GM23338 (cell line): ENCODE measurements at regions not wholly inside any gene's neighbourhood (a gene's known extent, or its start where the extent isn't known, plus 50 kb on each side); places are given as distances from the start of the nearest gene placed in this dataset.

Source experiments
- ATAC-seq: fragments of 200-7000 bp; cut with Tn5 transposase; 3 replicates; pipeline ENCODE4 v1.9.1; 2020
- DNase-seq: peaks from one replicate; pipeline ENCODE4 v3.0.0-alpha.2; 2015; ENCODE audit warnings: low spot score
- H2AFZ ChIP-seq: fragments of 200-600 bp; sonication (generic); 2 replicates; pipeline ENCODE4 v1.8.0; 2016; ENCODE audit warnings: antibody characterized with exemption, mild to moderate bottlenecking, moderate library complexity
- H3F3A ChIP-seq: fragments of 200-600 bp; sonication (generic); replicated peaks from 2 replicates; pipeline ENCODE4 v1.8.0; 2017; ENCODE audit warnings: antibody characterized with exemption, mixed run types, low read depth
- H3K27ac ChIP-seq: fragments of 200-600 bp; sonication (generic); 2 replicates; pipeline ENCODE4 v1.6.1; 2016; ENCODE audit warnings: low read depth
- H3K27me3 ChIP-seq: fragments of 200-600 bp; sonication (generic); 2 replicates; pipeline ENCODE4 v1.8.0; 2016; ENCODE audit warnings: mild to moderate bottlenecking, mixed run types, moderate library complexity; ENCODE audit not compliant: insufficient read depth
- H3K36me3 ChIP-seq: fragments of 200-600 bp; sonication (generic); 2 replicates; pipeline ENCODE4 v1.8.0; 2016; ENCODE audit warnings: mild to moderate bottlenecking; ENCODE audit not compliant: insufficient read depth
- H3K4me1 ChIP-seq: fragments of 200-600 bp; sonication (generic); 2 replicates; pipeline ENCODE4 v1.8.0; 2016; ENCODE audit warnings: mild to moderate bottlenecking, moderate library complexity; ENCODE audit not compliant: insufficient read depth
- H3K4me2 ChIP-seq: fragments of 200-600 bp; sonication (generic); 2 replicates; pipeline ENCODE4 v1.7.1; 2017; ENCODE audit warnings: mixed run types
- H3K4me3 ChIP-seq: fragments of 200-600 bp; sonication (generic); 2 replicates; pipeline ENCODE4 v1.6.1; 2016; ENCODE audit warnings: mixed run types
- H3K79me2 ChIP-seq: fragments of 200-600 bp; sonication (generic); replicated peaks from 2 replicates; pipeline ENCODE4 v1.8.0; 2017; ENCODE audit warnings: mild to moderate bottlenecking; ENCODE audit not compliant: insufficient read depth
- H3K9me2 ChIP-seq: fragments of 200-600 bp; sonication (generic); 2 replicates; pipeline ENCODE4 v1.8.0; 2017; ENCODE audit not compliant: insufficient read depth
- H4K20me1 ChIP-seq: fragments of 200-600 bp; sonication (generic); replicated peaks from 2 replicates; pipeline ENCODE4 v1.8.0; 2017; ENCODE audit warnings: mild to moderate bottlenecking; ENCODE audit not compliant: insufficient read depth
- H3K27ac Mint-ChIP-seq: 2 replicates; pipeline ENCODE4 v1.8.0; 2020; ENCODE audit warnings: inconsistent platforms, mild to moderate bottlenecking, moderate library complexity, mixed read lengths
- H3K27me3 Mint-ChIP-seq: 3 replicates; pipeline ENCODE4 v1.8.0; 2022; ENCODE audit warnings: low read depth, mild to moderate bottlenecking, moderate library complexity, mixed read lengths, inconsistent platforms; ENCODE audit not compliant: insufficient read depth, poor library complexity
- H3K36me3 Mint-ChIP-seq: 3 replicates; pipeline ENCODE4 v1.8.0; 2021; ENCODE audit warnings: low read depth, mild to moderate bottlenecking, inconsistent platforms, moderate library complexity, mixed read lengths
- H3K4me1 Mint-ChIP-seq: 3 replicates; pipeline ENCODE4 v1.8.0; 2020; ENCODE audit warnings: mild to moderate bottlenecking, inconsistent platforms, mixed read lengths
- H3K4me3 Mint-ChIP-seq: 3 replicates; pipeline ENCODE4 v1.8.0; 2021; ENCODE audit warnings: moderate library complexity, mild to moderate bottlenecking, inconsistent platforms, mixed read lengths
- H3K9me3 Mint-ChIP-seq: 3 replicates; pipeline ENCODE4 v1.8.0; 2020; ENCODE audit warnings: moderate library complexity, mild to moderate bottlenecking, inconsistent platforms, mixed read lengths
- CREB1 ChIP-seq: fragments of 250-450 bp; sonication (Bioruptor Pico); IDR thresholded peaks from 2 replicates; pipeline ENCODE4 v1.5.0; 2020; ENCODE audit warnings: low read depth, mild to moderate bottlenecking, moderate library complexity
- CTCF ChIP-seq, 2 experiments: fragments of 200-600 bp in 1 of 2; sonication (generic) in 1 of 2; conservative IDR thresholded peaks; 2 replicates each; pipeline versions ENCODE4 v1.5.1 to v1.6.1; 2016 to 2017; ENCODE audit warnings: antibody characterized with exemption in 2 of 2, low read depth in 2 of 2, mild to moderate bottlenecking in 2 of 2, moderate library complexity in 1 of 2
- EZH2 ChIP-seq: fragments of 200-600 bp; sonication (generic); IDR thresholded peaks from one replicate; pipeline ENCODE4 v1.8.0; 2017; ENCODE audit warnings: antibody characterized with exemption, mild to moderate bottlenecking, low read depth; ENCODE audit not compliant: unreplicated experiment
- EZH2phosphoT487 ChIP-seq: fragments of 200-600 bp; sonication (generic); IDR thresholded peaks from one replicate; pipeline ENCODE4 v1.8.1; 2018; ENCODE audit warnings: antibody characterized with exemption; ENCODE audit not compliant: unreplicated experiment
- JUNB ChIP-seq: IDR thresholded peaks from one replicate; pipeline ENCODE4 v1.6.1; 2016; ENCODE audit warnings: antibody characterized with exemption; ENCODE audit not compliant: unreplicated experiment
- NANOG ChIP-seq: IDR thresholded peaks from 2 replicates; pipeline ENCODE4 v1.6.1; 2016; ENCODE audit warnings: antibody characterized with exemption, borderline replicate concordance
- POLR2AphosphoS5 ChIP-seq: IDR thresholded peaks from 2 replicates; pipeline ENCODE4 v1.6.1; 2016; ENCODE audit warnings: antibody characterized with exemption, low read depth
- REST ChIP-seq: IDR thresholded peaks from one replicate; pipeline ENCODE4 v1.6.1; 2018; ENCODE audit warnings: antibody characterized with exemption; ENCODE audit not compliant: unreplicated experiment
- STAT1 ChIP-seq: IDR thresholded peaks from one replicate; pipeline ENCODE4 v1.6.1; 2016; ENCODE audit warnings: antibody characterized with exemption; ENCODE audit not compliant: unreplicated experiment
- ZNF114 ChIP-seq: fragments of 250-450 bp; sonication (Bioruptor Pico); IDR thresholded peaks from 2 replicates; pipeline ENCODE4 v1.5.0; 2020; ENCODE audit warnings: mild to moderate bottlenecking, moderate library complexity
- ZNF331 ChIP-seq: fragments of 250-450 bp; sonication (Bioruptor Pico); IDR thresholded peaks from 2 replicates; pipeline ENCODE4 v1.5.0; 2020; ENCODE audit warnings: low read depth, mild to moderate bottlenecking, moderate library complexity
- ZNF462 ChIP-seq: fragments of 250-450 bp; sonication (Bioruptor Pico); IDR thresholded peaks from 2 replicates; pipeline ENCODE4 v1.5.0; 2020; ENCODE audit warnings: mild to moderate bottlenecking, moderate library complexity

- 0 out of 2 replicates have a peak, but pooled peaks have one; percentile 14 for TF ChIP-seq ZNF462 (CRISPR knock-in tag)
These were observed 62.5 kb upstream of the NFKB1 start (continued) for GRCh38 chr4:102438396-102439235.

- ATAC-seq, result no peak
- Mint-ChIP-seq H3K9me3 (peaks cover 4% of the 10 kb centered on the region; the same call in 1 of the 3 replicates), H3K36me3 (no peaks in the 10 kb centered on the region; the same call in 2 of the 3 replicates), H3K4me3 (no peak overlapping the region), H3K27me3 (no peaks in the 10 kb centered on the region), H3K4me1 (peaks cover 17% of the 10 kb centered on the region), H3K27ac (peak overlapping the region; percentile 78)
- no peaks in the 10 kb centered on the region for H3F3A ChIP-seq
- H3K36me3 ChIP-seq, result no peaks in the 10 kb centered on the region
- H3K79me2 ChIP-seq, result no peaks in the 10 kb centered on the region
- H3K27ac ChIP-seq, result no peak overlapping the region
- H3K4me2 ChIP-seq, result peak overlapping the region; percentile 35; the same call in 1 of the 2 replicates
- DNase-seq, result no peak
- H4K20me1 ChIP-seq, result no peaks in the 10 kb centered on the region
- peaks cover 17% of the 10 kb centered on the region for H3K4me1 ChIP-seq
- peak overlapping the region; percentile 44 for H2AFZ ChIP-seq
- no peak overlapping the region for H3K4me3 ChIP-seq
- no peaks in the 10 kb centered on the region for H3K9me2 ChIP-seq
- H3K27me3 ChIP-seq, result no peaks in the 10 kb centered on the region
- TF ChIP-seq NANOG, result no peak
- TF ChIP-seq CTCF (conservative IDR thresholded peaks at IDR 0.05; ENCODE audit: low read depth in 2 of 2), result no peak
- no peak for TF ChIP-seq EZH2phosphoT487
- TF ChIP-seq ZNF331 (CRISPR knock-in tag), result no peak
- no peak for TF ChIP-seq ZNF114 (CRISPR knock-in tag)
- no peak for TF ChIP-seq POLR2AphosphoS5
- no peak for TF ChIP-seq CREB1 (CRISPR knock-in tag)
- TF ChIP-seq JUNB, result no peak
- TF ChIP-seq EZH2, result no peak
- TF ChIP-seq REST, result no peak
- TF ChIP-seq STAT1, result no peak
These were observed 61.9 kb upstream of the NFKB1 start for GRCh38 chr4:102439236-102439614.
